Kidney tubule cell (primary cell): ENCODE measurements at regions not wholly inside any gene's neighbourhood (a gene's known extent, or its start where the extent isn't known, plus 50 kb on each side); places are given as distances from the start of the nearest gene placed in this dataset.
A peak's percentile ranks its signal among the peaks of the same experiment; 100 is the strongest.
"Not testable (repeated sequence)": the region's sequence is repeated elsewhere in the genome, so short reads cannot be mapped to it uniquely, and the experiment has no call there.

Experiments
- DNase-seq: peaks from one replicate; pipeline ENCODE4 v3.0.0-alpha.2; 2018; ENCODE audit warnings: low spot score

- DNase-seq: peak; percentile 24
These were observed 140.6 kb upstream of the ZNF91 start for GRCh38 chr19:23535901-23536300.

GRCh38 chr19:23533441-23533840, 138.2 kb upstream of the ZNF91 start:
- DNase-seq: not testable (repeated sequence)

GRCh38 chr19:23531976-23532375, 136.7 kb upstream of the ZNF91 start:
- DNase-seq: no peak

GRCh38 chr19:23531231-23531790, 136.0 kb upstream of the ZNF91 start:
- DNase-seq: no peak

GRCh38 chr19:23528376-23528775, 133.1 kb upstream of the ZNF91 start:
- peak; percentile 56 for DNase-seq

- peak; percentile 39 for DNase-seq
These were observed 132.5 kb upstream of the ZNF91 start for GRCh38 chr19:23527797-23528196.

GRCh38 chr19:23526302-23526701, 131.0 kb upstream of the ZNF91 start:
- DNase-seq: peak; percentile 75

GRCh38 chr19:23525276-23525852, 130.1 kb upstream of the ZNF91 start:
- DNase-seq: no peak

- DNase-seq: no peak
These were observed 128.6 kb upstream of the ZNF91 start for GRCh38 chr19:23523863-23524262.

- no peak for DNase-seq
These were observed 127.2 kb upstream of the ZNF91 start for GRCh38 chr19:23522431-23522830.

GRCh38 chr19:23521471-23521870, 126.2 kb upstream of the ZNF91 start:
- no peak for DNase-seq

GRCh38 chr19:23520441-23520840, 125.2 kb upstream of the ZNF91 start:
- DNase-seq: no peak

- no peak for DNase-seq
These were observed 123.8 kb upstream of the ZNF91 start for GRCh38 chr19:23519031-23519430.

GRCh38 chr19:23516266-23516665, 121.0 kb upstream of the ZNF91 start:
- DNase-seq: no peak

GRCh38 chr19:23515551-23515950, 120.3 kb upstream of the ZNF91 start:
- no peak for DNase-seq

- DNase-seq: no peak
These were observed 117.1 kb upstream of the ZNF91 start for GRCh38 chr19:23512151-23512925.

GRCh38 chr19:23509686-23510450, 114.6 kb upstream of the ZNF91 start:
- peak; percentile 75 for DNase-seq

GRCh38 chr19:23507446-23507845, 112.2 kb upstream of the ZNF91 start:
- DNase-seq: peak; percentile 63

- DNase-seq: no peak
These were observed 110.5 kb upstream of the ZNF91 start for GRCh38 chr19:23505738-23506137.

GRCh38 chr19:23482829-23483228, 87.6 kb upstream of the ZNF91 start:
- DNase-seq: peak; percentile 55

GRCh38 chr19:23481043-23481442, 85.8 kb upstream of the ZNF91 start:
- DNase-seq: peak; percentile 73

GRCh38 chr19:23475477-23475876, 80.2 kb upstream of the ZNF91 start:
- DNase-seq: no peak

- no peak for DNase-seq
These were observed 79.5 kb upstream of the ZNF91 start for GRCh38 chr19:23474761-23475160.
